Karpas-422 (cell line): ENCODE measurements at regions not wholly inside any gene's neighbourhood (a gene's known extent, or its start where the extent isn't known, plus 50 kb on each side); places are given as distances from the start of the nearest gene placed in this dataset.

Source experiments
- DNase-seq: peaks from one replicate; pipeline ENCODE4 v3.0.0-alpha.2; 2015
- H2AFZ ChIP-seq: fragments of 200-600 bp; sonication (generic); 2 replicates; pipeline ENCODE4 v1.6.1; 2014; ENCODE audit warnings: antibody characterized with exemption, low read length, mixed read lengths
- H3K27ac ChIP-seq: fragments of 200-600 bp; sonication (generic); 2 replicates; pipeline ENCODE4 v1.5.1; 2014; ENCODE audit warnings: mild to moderate bottlenecking, low read length, moderate library complexity
- H3K27me3 ChIP-seq: fragments of 200-600 bp; sonication (generic); 2 replicates; pipeline ENCODE4 v1.6.1; 2014; ENCODE audit warnings: low read length, mixed read lengths
- H3K36me3 ChIP-seq: fragments of 200-600 bp; sonication (generic); 2 replicates; pipeline ENCODE4 v1.6.1; 2014; ENCODE audit warnings: low read length, mixed read lengths; ENCODE audit not compliant: insufficient read depth
- H3K4me1 ChIP-seq: fragments of 200-600 bp; sonication (generic); 2 replicates; pipeline ENCODE4 v1.6.1; 2014; ENCODE audit warnings: mild to moderate bottlenecking, low read length, mixed read lengths
- H3K4me2 ChIP-seq: fragments of 200-600 bp; sonication (generic); 2 replicates; pipeline ENCODE4 v1.6.1; 2014; ENCODE audit warnings: low read length, low read depth, mild to moderate bottlenecking; ENCODE audit not compliant: poor library complexity, severe bottlenecking
- H3K4me3 ChIP-seq: fragments of 200-600 bp; sonication (generic); 2 replicates; pipeline ENCODE4 v1.5.1; 2014; ENCODE audit warnings: mild to moderate bottlenecking, antibody characterized with exemption, low read length, mixed read lengths
- H3K79me2 ChIP-seq: fragments of 200-600 bp; sonication (generic); 2 replicates; pipeline ENCODE4 v1.6.1; 2014; ENCODE audit warnings: mild to moderate bottlenecking, low read length, mixed read lengths
- H3K9ac ChIP-seq: fragments of 200-600 bp; sonication (generic); 2 replicates; pipeline ENCODE4 v1.6.0; 2014; ENCODE audit warnings: low read length
- H3K9me2 ChIP-seq: fragments of 200-600 bp; sonication (generic), shearing (Covaris generic); replicated peaks from 2 replicates; pipeline ENCODE4 v1.6.0; 2014; ENCODE audit warnings: mild to moderate bottlenecking, low read length, moderate library complexity; ENCODE audit not compliant: insufficient read depth
- H3K9me3 ChIP-seq: fragments of 300-700, 200-600 bp; sonication (generic); 2 replicates; pipeline ENCODE4 v1.6.1; 2014; ENCODE audit warnings: low read length, mixed read lengths
- H4K20me1 ChIP-seq: fragments of 200-600 bp; sonication (generic); 2 replicates; pipeline ENCODE4 v1.6.1; 2014; ENCODE audit warnings: mild to moderate bottlenecking, antibody characterized with exemption, low read length, low read depth; ENCODE audit not compliant: insufficient read depth

DNA sequence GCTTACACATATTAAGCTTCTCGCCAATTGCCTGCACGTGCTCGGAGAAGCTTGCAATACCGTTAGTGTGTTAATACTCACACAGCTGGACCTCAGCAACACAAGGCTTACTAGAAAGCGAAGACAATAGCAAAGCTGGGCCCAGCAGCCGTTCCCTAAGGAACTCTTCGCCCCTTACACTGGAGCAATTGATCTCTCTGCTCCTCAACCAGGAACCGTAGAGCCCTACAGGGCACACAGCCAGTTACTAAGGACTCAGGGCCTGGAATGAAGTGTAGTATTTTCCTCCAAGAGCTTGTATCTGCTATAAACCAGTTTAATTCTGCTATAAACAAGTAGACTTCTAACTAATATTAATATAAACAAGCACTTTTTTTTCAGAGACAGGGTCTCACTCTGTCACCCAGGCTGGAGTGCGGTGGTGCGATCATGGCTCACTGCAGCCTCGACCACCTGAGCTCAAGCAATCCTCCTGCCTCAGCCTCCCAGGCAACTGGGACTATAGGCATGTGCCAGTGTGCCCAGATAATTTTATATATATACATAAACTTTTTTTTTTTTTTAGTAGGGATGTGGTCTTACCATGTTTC is 67.0 kb upstream of the SIMC1 start:
- no peaks in the 10 kb centered on the region for H3K9me2 ChIP-seq
- no peak overlapping the region for H2AFZ ChIP-seq
- no peaks in the 10 kb centered on the region for H3K9me3 ChIP-seq
- H3K9ac ChIP-seq = no peak overlapping the region
- H3K4me2 ChIP-seq = no peak overlapping the region
- no peaks in the 10 kb centered on the region for H3K27me3 ChIP-seq
- no peak for DNase-seq
- no peak overlapping the region for H3K27ac ChIP-seq
- no peaks in the 10 kb centered on the region for H3K4me1 ChIP-seq
- no peaks in the 10 kb centered on the region for H4K20me1 ChIP-seq
- H3K79me2 ChIP-seq = no peaks in the 10 kb centered on the region
- H3K4me3 ChIP-seq = no peak overlapping the region
- no peaks in the 10 kb centered on the region for H3K36me3 ChIP-seq

DNA sequence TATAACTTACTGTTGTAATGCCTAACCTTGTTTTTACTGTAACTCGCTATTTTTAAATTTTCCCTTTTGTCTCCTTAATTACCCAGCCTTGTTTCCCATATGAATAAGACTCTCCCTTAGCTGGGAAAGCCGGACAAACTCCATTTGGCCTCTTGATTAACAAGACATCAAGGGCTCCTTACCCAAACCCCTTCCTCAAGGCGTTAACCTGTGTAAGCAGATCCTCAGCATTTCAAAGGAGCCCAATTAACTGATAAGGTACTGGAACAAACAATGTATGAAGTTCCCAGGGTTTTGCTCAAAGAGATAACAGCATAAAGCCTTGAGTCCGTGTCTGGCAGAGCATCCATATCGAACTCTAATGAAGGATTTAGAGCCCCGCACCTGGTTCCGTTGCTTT is 66.0 kb upstream of the SIMC1 start:
- Histone ChIP-seq H2AFZ (no peak overlapping the region), H3K9me3 (no peaks in the 10 kb centered on the region), H3K4me2 (no peak overlapping the region), H3K79me2 (no peaks in the 10 kb centered on the region), H3K36me3 (no peaks in the 10 kb centered on the region), H3K4me3 (no peak overlapping the region), H3K9ac (no peak overlapping the region), H3K27ac (no peak overlapping the region), H3K4me1 (no peaks in the 10 kb centered on the region), H3K27me3 (no peaks in the 10 kb centered on the region), H3K9me2 (no peaks in the 10 kb centered on the region), H4K20me1 (no peaks in the 10 kb centered on the region)
- no peak for DNase-seq

DNA sequence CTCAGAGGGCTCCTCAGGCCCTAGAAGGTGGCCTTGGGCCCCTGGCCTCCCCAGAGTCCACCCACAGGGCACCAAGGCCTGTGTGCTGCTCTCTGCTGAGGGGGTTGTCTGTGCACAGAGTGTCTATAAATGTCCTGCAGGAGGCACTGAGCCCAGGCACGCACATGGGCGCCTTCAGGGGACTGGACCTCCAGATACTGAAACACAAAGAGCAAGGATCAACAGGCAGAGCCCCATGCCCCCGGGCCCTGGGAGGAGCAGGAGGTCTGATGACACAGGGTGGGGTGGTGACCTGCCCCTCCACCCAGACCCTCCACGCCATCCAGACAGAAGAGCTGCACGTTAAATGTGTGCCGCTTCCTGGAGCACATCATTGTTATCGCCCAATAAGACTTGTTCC is 64.6 kb upstream of the SIMC1 start:
- DNase-seq = no peak
- Histone ChIP-seq H3K36me3 (no peaks in the 10 kb centered on the region), H3K4me1 (no peaks in the 10 kb centered on the region), H3K9me3 (no peaks in the 10 kb centered on the region), H3K9ac (no peak overlapping the region), H3K4me3 (no peak overlapping the region), H3K27me3 (no peaks in the 10 kb centered on the region), H2AFZ (no peak overlapping the region), H3K4me2 (no peak overlapping the region), H3K79me2 (no peaks in the 10 kb centered on the region), H3K27ac (no peak overlapping the region), H4K20me1 (no peaks in the 10 kb centered on the region), H3K9me2 (no peaks in the 10 kb centered on the region)

DNA sequence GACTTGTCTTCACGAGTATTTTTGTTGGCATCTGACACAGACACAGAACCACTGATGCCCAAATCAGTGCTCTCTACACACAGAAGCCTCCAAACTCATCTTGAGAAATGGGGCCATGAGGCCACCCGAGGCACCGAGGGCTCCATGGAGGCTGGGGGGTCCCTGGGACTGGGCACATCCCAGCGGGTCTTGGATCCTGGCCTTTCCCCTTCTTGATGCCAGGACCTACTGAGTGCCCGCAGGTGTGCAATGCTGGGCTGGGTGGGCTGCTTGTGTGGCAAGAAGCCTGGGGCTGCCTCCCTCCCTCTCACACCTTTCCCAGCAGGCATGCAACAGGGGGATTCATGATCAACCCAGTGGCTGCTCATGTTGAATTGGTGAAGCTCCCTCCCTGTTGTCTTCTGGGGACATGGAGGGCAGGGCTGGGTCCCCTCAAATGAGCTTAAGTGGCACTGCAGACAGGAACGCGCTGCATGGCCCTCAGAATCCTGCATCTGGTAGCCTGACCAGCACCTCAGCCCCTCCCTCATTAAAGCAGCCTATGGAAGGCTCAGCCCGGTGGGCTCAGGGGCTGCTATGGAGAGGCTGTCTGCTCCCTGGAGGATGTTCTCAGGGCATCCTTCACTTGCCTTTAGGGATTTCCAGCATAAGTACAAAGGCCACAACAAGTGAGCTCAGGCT is 63.7 kb upstream of the SIMC1 start:
- no peaks in the 10 kb centered on the region for H3K4me1 ChIP-seq
- H3K4me3 ChIP-seq = no peak overlapping the region
- no peaks in the 10 kb centered on the region for H3K9me3 ChIP-seq
- no peaks in the 10 kb centered on the region for H4K20me1 ChIP-seq
- no peak overlapping the region for H3K9ac ChIP-seq
- H2AFZ ChIP-seq = no peak overlapping the region
- DNase-seq = no peak
- no peak overlapping the region for H3K27ac ChIP-seq
- H3K4me2 ChIP-seq = no peak overlapping the region
- no peaks in the 10 kb centered on the region for H3K9me2 ChIP-seq
- H3K27me3 ChIP-seq = no peaks in the 10 kb centered on the region
- H3K79me2 ChIP-seq = no peaks in the 10 kb centered on the region
- H3K36me3 ChIP-seq = no peaks in the 10 kb centered on the region

DNA sequence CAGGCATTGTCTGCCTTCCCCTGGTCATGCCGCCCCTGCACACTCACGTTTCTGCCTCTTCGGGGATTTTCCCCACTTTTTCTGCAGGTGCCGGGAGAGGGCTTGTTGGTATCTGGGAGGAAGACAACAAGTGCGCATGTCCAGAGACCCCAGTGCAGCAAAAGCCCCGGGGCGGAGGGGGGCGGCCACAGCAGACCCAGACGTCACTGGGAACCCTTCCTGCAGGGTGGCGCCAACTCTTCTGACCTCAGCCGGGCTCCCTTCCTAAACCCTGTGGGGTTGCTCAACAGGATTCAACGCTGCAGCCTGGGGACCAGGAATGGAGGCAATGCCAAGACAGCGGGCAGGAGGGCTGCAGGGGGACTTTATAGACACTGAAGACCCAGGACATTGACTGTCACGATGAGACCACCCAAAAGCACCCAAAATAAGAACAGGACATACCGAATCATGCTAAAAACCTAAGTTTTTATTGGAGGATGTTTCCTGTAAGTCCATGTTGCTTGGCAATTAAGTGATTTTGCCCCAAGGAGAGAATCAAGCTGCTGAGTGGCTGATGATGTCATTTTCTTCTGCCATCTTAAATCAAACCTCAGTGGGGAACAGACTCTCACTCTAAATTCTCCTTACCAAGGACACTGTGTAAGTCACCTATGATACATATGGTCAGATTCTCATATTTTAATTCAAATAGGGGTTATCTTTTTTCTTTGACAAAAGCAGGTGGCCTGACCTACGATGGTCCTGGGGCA is 62.9 kb upstream of the SIMC1 start:
- Histone ChIP-seq H3K9ac (no peak overlapping the region), H3K36me3 (no peaks in the 10 kb centered on the region), H3K4me1 (no peaks in the 10 kb centered on the region), H3K9me2 (no peaks in the 10 kb centered on the region), H4K20me1 (no peaks in the 10 kb centered on the region), H3K79me2 (no peaks in the 10 kb centered on the region), H3K27ac (no peak overlapping the region), H2AFZ (no peak overlapping the region), H3K27me3 (no peaks in the 10 kb centered on the region), H3K9me3 (no peaks in the 10 kb centered on the region), H3K4me2 (no peak overlapping the region), H3K4me3 (no peak overlapping the region)
- no peak for DNase-seq

DNA sequence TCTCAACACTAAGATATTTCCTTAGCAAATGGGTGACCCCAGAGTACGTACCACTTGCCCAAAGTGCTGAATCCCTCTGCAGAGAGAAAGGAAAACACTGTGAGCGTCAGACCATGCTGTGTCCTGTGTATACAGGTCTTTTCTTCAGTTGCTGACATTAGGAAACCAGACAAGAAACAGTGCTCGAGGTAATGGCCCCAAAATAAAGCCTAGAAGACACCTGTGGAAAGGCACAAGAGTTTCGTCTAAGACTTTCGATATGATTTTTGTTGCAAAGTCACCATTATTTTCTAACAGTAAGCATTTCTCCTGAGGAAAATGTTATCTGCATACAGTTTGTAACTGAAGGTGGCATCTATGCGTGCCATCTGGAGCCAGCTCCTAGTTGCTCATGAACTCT is 62.0 kb upstream of the SIMC1 start:
- no peaks in the 10 kb centered on the region for H4K20me1 ChIP-seq
- no peak overlapping the region for H3K9ac ChIP-seq
- no peak overlapping the region for H3K27ac ChIP-seq
- DNase-seq = no peak
- H3K36me3 ChIP-seq = no peaks in the 10 kb centered on the region
- no peaks in the 10 kb centered on the region for H3K9me2 ChIP-seq
- H3K4me3 ChIP-seq = no peak overlapping the region
- no peaks in the 10 kb centered on the region for H3K4me1 ChIP-seq
- H2AFZ ChIP-seq = no peak overlapping the region
- no peaks in the 10 kb centered on the region for H3K27me3 ChIP-seq
- no peaks in the 10 kb centered on the region for H3K9me3 ChIP-seq
- H3K79me2 ChIP-seq = no peaks in the 10 kb centered on the region
- no peak overlapping the region for H3K4me2 ChIP-seq

DNA sequence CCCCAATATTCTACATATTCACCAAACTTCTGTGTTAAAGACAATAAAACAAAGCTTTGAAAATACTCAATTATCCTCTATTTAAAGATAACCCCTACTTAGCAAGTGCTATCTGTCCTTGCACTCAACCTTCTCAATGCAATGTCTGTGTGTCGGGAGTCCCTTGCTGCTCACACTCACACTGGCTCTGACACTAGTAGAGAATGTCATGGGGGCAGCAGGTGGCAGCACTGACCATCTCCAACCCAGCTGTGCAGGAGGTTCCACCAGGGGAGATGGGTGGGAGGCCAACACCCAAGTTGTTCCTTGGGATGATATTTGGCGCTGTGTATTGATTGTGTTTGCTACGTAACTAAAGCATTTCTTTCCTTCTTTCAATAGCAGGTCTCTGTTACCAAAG is 59.4 kb upstream of the SIMC1 start:
- Histone ChIP-seq H3K4me1 (no peaks in the 10 kb centered on the region), H3K9me2 (no peaks in the 10 kb centered on the region), H2AFZ (no peak overlapping the region), H3K9me3 (no peaks in the 10 kb centered on the region), H3K4me3 (no peak overlapping the region), H3K36me3 (no peaks in the 10 kb centered on the region), H4K20me1 (no peaks in the 10 kb centered on the region), H3K79me2 (no peaks in the 10 kb centered on the region), H3K27ac (no peak overlapping the region), H3K4me2 (no peak overlapping the region), H3K9ac (no peak overlapping the region), H3K27me3 (no peaks in the 10 kb centered on the region)
- no peak for DNase-seq

DNA sequence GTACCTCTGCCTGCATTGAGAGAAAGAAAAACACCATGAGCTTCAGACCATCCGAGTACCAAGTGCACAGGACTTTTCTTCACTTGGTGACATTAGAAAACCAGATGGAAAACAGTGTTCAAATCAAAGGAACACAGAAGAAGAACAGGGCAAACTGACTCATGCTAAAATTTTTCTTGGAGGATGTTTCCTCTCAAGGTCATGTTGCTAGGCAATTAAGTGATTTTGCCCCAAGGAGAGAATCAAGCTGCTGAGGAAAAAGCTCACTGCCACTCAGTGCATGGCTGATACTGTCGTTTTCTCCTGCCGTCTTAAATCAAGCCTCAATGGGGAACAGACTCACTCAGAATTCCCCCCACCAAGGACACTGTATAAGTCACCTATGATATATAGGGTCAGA is 57.9 kb upstream of the SIMC1 start:
- no peak for DNase-seq
- no peaks in the 10 kb centered on the region for H3K9me3 ChIP-seq
- H3K36me3 ChIP-seq = no peaks in the 10 kb centered on the region
- H3K4me3 ChIP-seq = no peak overlapping the region
- H3K9ac ChIP-seq = no peak overlapping the region
- no peaks in the 10 kb centered on the region for H3K9me2 ChIP-seq
- H3K4me1 ChIP-seq = no peaks in the 10 kb centered on the region
- no peak overlapping the region for H3K4me2 ChIP-seq
- no peaks in the 10 kb centered on the region for H4K20me1 ChIP-seq
- H3K27me3 ChIP-seq = no peaks in the 10 kb centered on the region
- H2AFZ ChIP-seq = no peak overlapping the region
- H3K27ac ChIP-seq = no peak overlapping the region
- no peaks in the 10 kb centered on the region for H3K79me2 ChIP-seq
